ENCODE measurements at regions not wholly inside any gene's neighbourhood (a gene's known extent, or its start where the extent isn't known, plus 50 kb on each side); places are given as distances from the start of the nearest gene placed in this dataset.
"Not testable (repeated sequence)": the region's sequence is repeated elsewhere in the genome, so short reads cannot be mapped to it uniquely, and the experiment has no call there.

DNA sequence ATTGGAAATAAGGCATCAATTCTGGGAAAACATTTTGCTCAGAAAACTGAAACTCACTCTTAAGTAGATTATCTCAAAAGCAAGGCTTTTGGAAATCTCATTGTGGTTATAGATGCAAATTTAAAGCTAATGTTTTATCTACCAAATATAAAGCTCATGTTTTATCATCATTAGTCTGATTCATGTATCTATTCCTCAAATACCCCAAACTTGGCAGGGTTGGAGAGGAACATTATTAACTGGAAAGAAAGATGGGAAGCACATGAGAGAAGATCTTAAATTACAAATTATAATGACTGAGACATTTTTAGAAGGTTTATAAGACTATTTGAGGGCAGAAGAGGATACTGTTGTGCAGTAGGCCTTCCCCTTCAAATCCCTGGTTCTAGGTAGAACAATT is 137.3 kb upstream of the TGFBR2 start:
- no peak for ATAC-seq
- DNase-seq: no peak

DNA sequence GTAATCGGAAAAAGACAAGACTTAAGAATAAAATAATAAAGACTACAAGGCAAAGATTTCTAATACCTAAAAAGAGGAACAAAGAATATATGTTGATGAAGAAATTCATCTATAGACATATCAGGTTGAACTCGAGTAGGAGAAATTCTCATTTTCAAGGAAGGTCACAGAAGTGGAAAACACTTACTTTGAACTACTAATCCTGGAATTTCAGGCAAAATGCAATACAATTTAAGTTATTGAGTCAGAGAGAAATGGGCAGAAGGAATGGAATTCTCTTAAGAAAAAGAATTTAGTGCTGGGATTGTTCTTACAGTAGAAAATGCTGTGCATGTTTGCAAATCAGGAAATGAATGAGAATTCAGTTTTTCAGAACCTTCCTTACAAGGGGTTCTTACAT is 135.9 kb upstream of the TGFBR2 start:
- DNase-seq (no peak), ATAC-seq (no peak)

DNA sequence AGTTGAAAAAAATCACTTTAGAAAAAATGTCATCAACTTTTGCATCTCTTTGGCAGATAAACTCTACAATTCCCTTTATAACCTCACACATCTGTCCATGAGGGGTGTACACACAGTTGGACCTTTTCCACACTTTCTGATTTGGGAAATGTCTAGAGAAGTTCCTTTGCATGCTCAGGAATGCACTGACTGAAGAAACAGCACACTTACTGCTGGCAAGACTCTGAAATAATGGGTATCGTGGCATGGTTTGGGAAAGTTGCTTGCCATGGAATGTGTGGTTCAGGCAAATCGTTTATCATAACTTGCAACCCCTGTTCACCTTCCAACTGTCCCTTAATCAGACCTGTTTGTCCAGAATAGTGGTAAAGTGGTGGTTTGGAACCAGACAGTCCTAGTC is 135.3 kb upstream of the TGFBR2 start:
- DNase-seq (no peak), ATAC-seq (no peak)

DNA sequence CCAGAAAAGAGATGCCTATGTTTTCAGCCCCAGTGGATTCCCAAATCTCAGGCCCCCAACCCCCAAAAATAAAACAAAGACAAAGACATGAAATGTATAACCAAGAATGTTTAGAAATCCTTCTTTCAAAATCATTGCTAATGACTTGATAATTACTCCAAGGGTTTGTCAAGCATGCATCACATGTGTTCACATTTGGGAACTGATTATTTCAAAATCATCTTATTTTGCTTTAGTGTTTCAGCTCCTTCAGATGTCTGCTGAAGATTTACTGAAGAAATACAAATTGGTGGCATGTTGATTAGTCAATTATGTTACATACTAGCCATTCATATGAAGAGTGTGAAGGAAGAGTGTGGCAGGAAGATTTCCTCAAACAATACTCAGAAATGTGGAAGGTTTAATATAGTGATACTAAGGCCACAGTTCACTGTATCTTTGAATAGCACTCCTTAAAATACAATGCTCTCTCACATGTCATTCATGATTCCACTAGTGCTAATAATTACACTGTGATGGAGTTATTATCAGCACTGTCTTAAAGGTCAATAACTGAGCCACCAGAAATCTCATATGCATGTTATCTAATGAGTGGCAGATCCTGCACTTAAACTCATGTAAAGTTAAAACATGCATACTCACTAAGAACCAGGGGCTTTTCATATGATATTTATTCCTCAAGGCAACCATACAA is 134.5 kb upstream of the TGFBR2 start:
- ATAC-seq: no peak

DNA sequence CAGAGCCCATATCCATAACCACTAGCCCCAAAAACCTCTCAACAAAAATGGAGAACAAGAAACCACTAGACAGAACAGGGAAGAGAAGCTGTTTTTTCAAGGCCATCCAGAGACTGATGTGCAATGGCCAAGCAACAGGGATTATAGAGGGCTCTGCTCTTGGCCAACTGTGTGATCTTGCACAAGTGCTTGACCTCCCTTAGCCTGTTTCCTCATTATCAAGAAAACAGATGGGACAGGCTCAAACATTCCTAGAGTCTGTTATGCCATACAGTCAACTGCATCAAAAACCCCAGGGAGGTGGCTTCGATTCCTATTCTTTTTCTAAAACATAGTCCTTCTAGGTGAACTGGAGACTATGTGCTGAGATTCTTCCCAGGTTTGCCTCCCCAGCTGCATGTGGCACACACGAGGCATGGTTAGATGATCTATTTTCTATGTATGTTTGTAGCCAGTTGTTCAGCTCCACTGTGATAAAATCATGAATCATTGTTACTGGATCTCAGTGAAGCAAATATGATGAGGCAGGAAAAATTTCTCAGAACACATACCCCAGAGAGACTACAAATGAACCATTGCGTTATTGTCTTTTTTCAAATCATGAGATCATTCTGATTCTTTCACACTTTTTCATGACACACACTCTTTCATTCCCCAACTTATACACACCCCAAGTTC is 132.9 kb upstream of the TGFBR2 start:
- ATAC-seq (no peak), DNase-seq (no peak)

More for the DNA sequence above, 134.5 kb upstream of the TGFBR2 start:
- no peak for DNase-seq

DNA sequence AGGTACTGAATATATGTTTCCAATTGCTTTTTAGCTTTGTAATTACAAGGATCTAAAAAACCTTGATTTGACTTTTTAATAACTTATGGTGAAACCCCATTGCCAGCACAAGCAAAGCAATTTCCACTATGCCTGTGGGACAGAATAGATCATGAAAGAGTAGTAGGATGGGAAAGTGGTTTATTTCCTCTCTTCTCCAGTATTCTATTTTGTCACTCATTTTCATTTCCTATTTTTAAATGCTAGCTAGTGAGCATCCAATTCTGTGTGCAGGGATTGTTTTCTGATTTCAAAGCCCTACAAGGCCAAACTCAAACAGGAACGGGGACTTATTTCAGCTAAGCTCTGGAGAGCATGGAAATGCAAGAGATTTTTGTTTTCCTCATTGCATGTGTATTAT is 132.0 kb upstream of the TGFBR2 start:
- DNase-seq: no peak
- no peak for ATAC-seq

DNA sequence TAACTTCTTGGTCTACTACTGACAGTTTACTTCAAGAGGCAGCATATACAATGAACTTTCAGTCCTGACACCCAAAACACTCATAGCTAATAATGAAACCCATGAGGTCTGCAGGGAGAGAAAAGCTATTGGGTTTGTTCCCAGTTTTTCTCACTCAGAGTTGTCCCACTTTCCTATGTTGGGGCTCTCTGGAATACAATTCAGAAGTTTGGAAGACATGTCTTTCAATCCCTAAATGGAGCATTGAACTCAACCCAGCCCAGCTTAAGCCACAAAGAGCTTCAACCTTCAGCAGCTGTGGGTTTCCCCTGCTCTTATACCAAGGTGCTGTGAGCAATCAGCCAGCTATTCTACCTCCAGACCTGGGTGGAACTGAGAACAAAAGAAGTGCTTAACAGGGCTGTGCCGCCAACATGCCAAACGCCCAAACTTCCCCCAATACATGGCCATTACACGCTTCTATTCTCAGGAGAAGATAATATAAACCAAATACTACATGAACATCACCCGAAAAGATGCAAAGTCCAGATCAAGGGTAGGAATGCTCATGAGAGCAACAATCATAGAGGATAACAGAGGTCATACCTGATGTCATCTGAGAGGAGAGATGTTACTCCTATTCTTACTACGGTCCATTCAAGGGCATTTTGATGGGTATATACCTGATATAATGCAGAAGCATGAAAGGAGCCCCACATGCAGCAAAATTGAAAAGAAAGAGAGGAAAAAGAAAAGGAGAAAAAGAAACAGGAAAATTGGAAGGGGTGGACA is 131.2 kb upstream of the TGFBR2 start:
- ATAC-seq (peak; percentile 91), DNase-seq (peak; percentile 26)

DNA sequence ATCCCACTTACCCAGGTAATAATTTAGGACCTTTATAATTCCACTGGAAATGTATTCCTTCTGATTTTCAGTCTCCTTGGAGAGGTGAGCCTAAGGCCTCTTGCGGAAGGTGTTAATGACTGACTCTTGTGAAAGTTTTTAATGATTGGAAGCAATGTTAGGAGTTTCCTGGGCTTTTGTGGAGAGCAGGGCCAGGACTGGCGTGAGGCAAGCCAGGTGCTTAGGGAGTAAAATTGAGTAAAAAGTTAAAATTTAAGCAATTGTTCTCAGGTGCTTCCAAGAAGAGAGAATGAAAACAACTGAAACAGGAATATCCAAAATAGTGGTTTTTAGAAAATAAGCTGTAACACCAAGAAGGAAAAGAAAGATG is 130.6 kb upstream of the TGFBR2 start:
- no peak for ATAC-seq
- no peak for DNase-seq

DNA sequence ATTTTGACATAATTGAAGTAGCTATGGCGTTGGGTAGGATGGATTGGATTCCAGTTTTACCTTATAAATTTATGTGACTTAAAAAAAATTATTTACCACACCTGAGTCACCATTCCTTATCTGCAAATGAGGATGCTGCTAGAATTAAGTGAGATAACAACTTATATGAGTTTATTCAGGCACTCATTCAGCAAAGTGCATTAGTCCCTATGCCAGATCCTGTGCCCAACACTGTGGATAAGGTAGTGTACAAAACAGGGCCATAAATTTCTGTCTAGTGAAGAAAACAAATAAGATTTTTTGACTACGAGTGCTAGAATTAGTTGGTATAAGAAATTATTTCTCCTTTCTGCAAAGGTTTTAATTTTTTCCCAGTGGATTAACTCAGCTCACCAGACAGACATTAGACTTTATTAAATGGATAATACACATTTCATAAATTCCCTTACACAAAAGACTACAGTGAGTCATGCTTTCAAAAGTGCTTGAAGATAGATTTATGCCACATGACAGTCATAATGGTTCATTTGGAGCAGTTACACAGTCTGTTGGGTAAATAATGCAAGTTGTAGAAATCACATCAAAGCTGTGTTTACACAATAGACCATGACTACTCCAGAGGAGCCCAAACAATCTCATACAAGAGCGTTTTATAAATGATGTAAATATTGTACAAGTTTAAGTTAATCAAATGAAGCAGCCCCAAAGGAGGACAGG is 129.9 kb upstream of the TGFBR2 start:
- DNase-seq (no peak), ATAC-seq (peak; percentile 76)

DNA sequence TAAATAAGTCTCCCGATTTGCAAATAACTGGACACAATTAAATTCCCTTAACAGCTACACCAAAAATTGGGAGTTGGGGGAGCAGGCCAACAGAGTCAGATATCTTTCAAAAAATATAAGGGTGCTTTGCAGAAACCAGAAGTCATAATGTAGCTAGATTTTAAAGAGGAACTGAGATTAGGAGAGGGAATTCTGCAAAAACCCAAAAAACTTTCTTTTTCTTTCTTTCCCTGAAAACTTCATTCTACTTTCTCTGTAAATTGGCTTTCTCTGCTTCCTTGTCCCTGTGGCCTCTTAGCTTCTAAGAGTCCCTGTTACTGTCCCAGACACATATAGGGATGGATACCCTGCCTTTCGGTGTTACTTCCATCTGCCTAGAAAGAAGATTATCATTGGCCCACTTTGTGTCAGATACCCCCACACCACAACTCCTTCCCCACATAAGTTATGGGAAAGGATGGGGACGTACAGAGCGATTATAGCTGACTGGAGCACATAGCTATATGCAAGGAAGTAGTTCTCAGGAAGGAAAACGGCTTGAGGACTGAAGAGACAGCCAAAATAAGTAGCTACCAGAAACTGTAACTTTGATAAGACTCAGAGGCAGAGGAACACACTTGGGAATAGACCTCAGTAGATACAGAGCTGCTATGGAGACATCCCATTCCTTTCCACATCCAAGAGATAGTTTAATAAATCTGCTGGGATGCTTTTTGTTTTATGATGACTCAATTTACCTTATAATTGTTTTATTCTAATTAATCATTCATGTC is 129.1 kb upstream of the TGFBR2 start:
- no peak for ATAC-seq
- no peak for DNase-seq

DNA sequence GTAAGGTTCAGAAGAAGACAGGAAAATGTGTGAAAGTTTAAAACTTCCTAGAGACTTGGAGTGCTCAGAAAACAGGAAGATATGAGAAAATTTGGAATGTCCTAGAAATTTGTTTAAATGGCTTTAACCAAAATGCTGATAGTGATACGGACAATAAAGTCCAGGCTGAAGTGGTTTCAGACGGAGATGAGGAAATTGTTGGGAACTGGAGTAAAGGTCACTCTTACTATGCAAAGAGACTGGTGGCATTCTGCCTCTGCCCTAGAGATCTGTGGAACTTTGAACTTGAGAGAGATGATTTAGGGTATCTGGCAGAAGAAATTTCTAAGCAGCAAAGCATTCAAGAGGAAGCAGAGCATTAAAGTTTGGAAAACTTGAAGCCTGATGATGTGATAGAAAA is 126.7 kb upstream of the TGFBR2 start:
- ATAC-seq, DNase-seq: not testable (repeated sequence)

DNA sequence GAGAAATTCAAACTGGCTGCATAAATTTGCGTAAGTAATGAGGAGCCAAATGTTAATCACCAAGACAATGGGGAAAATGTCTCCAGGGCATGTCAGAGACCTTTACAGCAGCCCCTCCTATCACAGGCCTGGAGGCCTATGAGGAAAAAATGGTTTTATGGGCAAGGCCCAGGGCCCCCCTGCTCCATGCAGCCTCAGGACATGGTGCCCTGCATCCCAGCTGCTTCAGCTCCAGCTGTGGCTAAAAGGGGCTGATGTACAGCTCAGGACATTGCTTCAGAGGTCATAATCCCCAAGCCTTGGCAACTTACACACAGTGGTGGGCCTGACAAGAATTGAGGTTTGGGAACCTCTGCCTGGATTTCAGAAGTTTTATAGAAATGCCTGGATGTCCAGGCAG is 126.2 kb upstream of the TGFBR2 start:
- not testable (repeated sequence) for ATAC-seq, DNase-seq

DNA sequence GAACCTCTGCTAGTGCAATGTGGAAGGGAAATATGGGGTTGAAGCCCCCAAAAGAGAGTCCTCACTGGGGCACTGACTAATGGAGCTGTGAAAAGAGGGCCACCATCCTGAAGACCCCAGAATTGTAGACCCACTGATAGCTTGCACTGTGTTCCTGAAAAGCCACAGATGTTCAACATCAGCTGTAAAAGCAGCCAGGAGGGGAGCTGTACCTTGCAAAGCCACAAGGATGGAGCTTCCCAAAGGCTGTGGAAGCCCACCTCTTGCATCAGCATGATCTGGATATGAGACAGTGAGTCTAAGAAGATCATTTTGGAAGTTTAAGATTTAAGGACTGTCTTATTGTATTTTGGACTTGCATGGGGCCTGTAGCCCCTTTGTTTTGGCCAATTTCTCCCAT is 125.8 kb upstream of the TGFBR2 start:
- DNase-seq: no peak
- ATAC-seq: no peak

DNA sequence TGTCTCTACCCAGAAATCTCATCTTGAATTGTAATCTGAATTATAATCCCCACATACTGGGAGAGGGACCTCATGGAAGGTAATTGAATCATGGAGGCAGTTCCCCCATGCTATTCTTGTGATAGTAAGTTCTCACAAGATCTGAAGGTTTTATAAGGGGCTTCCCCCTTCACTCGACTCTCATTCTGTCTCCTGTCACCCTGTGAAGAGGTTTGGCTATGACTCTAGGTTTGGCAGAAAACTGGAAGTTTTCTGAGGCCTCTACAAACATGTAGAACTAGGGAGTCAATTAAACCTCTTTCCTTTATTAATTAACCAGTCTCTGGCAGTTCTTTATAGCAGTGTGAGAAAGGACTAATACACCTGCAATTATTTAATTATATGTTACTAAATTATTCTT is 125.2 kb upstream of the TGFBR2 start:
- peak; percentile 63 for ATAC-seq
- no peak for DNase-seq

DNA sequence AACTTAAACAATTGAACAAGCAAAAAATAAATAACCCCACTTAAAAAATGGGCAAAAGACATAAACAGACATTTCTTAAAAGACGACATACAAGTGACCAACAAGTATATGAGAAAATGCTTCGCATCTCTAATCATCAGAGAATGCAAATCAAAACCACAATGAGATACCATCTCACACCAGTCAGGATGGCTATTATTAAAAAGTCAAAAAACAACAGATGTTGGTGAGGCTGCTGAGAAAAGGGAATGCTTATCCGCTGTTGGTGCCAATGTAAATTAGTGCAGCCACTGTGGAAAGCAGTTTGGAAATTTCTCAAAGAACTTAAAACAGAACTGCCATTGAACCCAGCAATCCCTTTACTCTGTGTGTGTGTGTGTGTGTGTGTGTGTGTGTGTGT is 122.2 kb upstream of the TGFBR2 start:
- not testable (repeated sequence) for ATAC-seq, DNase-seq

DNA sequence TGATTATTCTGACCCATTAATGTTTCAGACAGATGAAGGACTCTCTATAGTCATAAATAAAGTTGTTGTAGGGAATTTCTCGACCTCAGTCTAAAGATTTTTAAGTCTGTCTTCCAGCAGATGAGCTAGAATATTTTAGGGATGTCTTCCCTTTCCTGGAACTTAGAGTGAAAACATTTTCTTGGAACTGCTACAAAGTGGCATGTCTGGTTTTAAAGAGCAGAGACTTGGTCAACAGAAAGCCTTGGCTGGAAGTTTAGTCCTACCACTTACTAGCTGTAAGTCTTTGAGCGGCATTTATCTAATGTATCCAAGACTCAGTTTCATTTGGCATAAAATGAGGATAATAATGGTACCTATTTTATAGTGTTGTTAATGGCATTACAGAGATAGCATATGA is 120.0 kb upstream of the TGFBR2 start:
- DNase-seq: no peak
- no peak for ATAC-seq

DNA sequence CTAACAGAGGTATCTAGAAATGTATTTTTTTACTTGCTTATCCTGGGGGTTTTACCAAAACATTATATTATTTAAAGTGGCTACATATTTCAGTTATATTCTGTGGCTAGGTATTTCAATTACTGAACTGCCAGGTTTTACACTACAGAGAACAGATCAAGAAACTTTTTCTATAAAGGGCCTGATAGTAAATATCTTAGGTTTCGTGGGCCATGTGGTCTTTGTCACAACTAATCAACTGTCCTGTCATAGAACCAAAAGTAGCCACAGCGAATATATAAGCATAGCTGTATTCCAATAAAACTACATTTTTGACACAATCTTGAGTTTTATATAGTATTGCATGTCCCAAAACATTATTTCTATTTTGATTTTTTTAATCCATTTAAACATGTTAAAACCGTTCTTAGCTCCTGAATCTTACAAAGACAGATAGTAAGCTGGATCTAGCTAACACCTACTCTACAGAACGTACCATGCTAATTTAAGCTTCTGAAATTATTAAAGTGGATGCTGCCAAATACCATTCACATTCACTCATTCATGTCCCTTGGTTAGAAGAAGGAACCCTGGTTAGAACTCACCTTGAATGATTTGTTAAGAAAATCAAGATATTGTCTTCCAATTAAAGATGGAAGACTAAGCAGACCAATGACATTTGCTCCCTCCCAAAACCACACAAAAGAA is 118.2 kb upstream of the TGFBR2 start:
- no peak for DNase-seq
- ATAC-seq: no peak

DNA sequence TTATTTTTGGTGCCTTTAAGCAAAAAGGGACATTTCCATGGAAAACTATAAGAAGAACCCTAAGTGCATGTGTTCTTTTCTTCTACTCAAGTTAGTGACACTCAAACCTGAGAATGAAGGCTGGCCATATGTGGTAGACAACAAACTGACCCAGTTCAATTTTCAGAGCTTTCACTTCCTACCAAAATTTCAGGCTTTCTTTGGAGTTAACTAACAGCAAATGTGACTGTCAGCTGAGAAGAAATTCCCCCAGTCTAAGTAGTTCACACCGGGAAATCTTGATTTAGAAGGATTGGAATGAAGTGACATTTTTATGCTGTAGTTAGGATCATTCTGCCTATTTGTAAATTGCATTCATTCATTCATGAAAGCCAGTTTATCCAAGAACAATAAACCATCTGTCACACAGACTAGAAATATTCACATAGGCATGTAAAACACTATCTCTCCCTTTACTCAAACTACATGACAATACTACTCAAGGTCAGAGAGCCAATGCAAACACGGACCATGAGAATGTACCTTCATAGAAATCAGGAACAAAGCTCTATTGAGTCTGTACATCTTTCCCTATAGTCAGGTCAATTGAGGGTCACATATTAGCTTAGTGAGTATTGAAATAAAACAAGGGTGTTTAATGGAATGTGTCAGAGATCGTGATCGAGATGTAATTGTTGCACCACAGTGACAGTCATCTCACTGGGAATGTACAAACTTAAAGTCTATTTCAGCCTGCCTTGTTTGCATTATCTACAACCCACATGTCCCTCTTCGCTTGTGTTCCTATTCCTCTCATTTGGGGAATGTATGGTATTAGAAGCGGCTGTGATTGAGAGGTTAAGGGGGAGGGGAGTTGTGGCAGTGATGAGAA is 113.8 kb upstream of the TGFBR2 start:
- no peak for DNase-seq
- ATAC-seq: no peak

DNA sequence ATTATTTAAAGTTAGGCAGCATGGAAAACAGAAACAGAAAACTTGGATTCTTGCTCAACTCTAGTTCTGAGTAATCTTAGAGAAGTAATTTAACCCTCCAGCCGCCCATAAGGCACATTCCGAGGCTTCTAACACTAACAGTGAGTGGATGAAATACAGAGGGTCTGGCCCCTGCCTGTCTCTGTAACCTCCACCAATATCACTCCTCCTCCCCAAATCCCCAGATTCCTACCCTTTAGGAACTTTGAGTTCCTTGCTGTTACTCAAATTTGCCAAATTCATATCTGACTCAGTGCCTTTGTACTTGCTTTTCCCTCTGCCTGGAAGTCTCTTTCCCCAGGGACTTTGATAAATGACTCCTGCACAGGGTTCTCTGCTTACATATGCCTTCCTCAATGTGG is 112.5 kb upstream of the TGFBR2 start:
- DNase-seq (no peak), ATAC-seq (no peak)
